Activated CD4-positive, alpha-beta T cell treated with anti-CD3 and anti-CD28 coated beads for 1 hour (primary cell): ENCODE measurements at regions not wholly inside any gene's neighbourhood (a gene's known extent, or its start where the extent isn't known, plus 50 kb on each side); places are given as distances from the start of the nearest gene placed in this dataset.

Experiments
- DNase-seq: peaks from one replicate; pipeline ENCODE4 v3.0.0-alpha.2; 2020

GRCh38 chr3:194805546-194805945 lies 119.9 kb downstream of the FAM43A start:
- no peak for DNase-seq

DNA sequence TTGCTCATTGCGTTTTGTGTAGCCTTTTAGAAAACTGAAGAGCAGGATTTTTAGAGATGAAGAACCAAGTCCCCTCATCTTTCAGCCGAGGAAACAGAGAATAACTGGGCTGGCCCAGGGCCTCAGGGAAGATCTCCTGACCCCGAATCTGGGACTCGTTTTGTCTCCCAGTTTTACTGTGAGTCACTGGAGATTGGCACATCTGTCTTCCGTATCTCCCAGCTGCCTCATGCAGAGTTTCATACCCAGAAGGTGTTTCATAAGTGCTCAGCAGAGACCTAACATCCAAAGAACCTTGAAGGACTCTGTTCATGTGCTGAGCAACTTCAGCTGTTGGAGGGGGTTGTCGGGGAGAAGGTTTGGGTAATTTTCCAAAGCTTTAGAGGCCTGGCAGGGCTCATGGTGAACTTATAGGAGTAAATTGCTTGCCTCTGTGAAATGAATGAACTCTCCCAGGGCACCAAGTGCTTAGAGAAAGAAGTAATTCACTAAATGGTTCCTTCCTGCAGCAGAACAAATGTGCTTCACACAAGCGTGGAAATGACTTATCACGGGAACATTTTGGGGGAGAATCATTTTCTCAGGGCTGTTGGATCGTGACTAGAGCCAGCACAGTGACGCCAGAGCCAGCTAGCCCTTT lies 121.4 kb downstream of the FAM43A start:
- DNase-seq: no peak

- DNase-seq: no peak
Measured at GRCh38 chr3:194808640-194809097, 123.0 kb downstream of the FAM43A start.

DNA sequence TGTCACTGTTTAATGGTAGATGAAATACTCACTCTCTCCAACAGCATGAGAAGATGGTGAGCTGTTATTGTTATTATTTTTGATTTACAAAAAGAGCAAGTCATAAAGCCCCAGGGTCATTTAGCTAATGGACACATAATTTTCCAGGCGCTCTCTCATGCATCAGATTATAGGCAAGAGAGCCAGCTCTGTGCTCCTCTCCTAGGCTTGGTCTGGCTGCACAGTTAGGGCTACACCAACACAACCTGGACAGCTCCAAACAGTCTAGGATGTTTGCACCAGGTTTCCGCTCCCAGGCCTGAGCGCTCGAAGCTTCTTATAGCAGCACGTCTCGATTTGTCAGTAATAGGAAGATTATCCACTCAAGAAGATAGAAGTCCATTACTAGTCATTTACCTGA lies 123.7 kb downstream of the FAM43A start:
- no peak for DNase-seq

- DNase-seq: no peak
Measured at GRCh38 chr3:194810076-194810475, 124.4 kb downstream of the FAM43A start.

DNA sequence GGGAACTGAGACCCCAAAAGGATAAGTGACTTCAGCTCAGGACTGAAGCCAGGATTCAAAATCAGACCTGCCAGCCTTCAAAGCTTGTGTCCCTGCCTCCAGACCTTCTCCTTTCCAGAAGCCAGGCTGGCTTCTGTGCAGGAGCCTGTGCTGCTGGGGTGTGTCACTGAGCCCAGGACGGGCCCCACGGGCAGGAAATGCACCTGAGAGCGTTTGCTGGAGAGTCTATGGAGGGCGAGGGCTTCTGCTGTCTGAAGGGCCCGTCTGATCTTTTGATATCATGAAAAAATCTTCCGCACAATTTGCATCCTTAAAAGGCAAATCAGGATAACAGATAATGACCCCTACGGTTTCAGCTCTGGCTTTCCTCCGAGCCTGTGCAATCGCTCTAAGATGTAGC lies 125.4 kb downstream of the FAM43A start:
- DNase-seq: no peak

GRCh38 chr3:194812176-194812575 lies 126.5 kb downstream of the FAM43A start:
- DNase-seq: no peak

- no peak for DNase-seq
Measured at GRCh38 chr3:194814878-194815357, 129.2 kb downstream of the FAM43A start.

DNA sequence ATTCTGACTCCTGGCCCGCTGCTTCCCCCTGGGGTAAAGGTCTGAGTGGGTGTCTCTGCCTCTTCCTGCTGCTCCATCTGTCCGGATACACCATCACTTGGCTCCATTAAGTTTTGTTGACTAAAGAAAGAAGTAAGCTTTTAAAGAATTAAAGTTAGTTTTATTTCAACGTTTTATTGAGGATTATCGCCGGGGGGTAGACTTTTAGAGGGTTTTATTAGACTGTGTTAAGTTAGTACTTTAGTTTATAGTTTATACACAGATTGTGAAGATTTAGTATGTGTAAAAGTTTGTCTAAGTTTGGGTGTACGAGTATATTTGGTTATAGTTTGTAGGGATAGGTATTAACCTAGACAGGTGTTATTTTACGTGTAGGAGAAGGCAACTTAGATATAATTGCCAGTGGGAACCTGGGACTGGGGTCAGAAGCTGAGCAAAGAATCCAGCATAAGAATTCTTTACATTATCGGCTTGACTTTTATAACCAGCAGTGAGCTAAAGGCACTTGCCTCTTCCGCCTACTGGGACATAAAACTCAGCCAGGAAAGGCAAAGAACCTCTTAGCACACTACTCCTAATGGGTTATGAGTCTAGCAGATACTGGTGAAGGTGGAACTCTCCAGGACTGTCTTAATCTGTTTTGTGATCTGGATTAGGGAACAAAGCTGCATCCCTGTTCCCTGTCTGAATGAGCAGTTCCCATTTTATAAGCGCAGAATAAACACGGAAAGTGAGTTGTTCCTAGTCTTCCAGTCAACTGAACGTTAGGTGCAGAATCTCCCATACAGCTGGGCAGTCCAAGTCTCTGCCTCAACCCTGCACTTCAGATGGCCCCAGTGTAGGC lies 131.3 kb downstream of the FAM43A start:
- no peak for DNase-seq

DNA sequence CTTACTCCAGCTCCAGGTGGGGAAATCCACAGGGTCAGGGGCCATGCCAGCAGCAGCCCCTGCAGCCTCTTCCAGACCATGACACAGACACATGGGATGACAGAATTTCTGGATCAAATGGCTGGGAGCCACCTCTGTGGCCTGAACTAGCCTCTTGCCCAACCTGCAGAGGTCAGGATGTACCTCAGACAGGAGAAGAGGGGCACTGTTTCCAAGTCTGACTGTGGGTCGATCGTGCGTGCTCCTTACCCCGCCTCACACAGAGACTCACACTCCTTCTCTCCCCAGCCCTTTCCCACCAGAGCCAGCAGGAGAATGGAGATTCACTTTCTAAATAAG lies 131.9 kb downstream of the FAM43A start:
- DNase-seq: no peak

- no peak for DNase-seq
Measured at GRCh38 chr3:194817936-194818335, 132.3 kb downstream of the FAM43A start.

DNA sequence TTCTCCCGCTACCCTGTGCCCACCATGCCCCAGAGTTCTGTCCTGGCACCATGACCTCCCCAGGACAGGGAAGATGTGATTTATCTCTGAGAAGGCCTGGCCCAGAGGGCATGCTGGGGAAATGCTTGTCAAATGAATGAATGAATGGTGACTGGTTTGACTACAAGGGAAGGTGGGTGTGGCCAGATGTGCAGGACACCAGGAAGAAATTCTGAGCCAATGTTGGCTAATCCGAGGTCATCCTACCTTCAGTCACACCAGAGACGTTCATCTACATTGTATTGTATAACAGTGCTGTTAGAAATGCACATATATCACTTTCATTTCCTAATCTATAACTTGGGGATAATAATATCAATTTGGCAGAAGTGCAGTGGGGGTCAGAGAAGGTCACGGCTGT lies 138.4 kb downstream of the FAM43A start:
- DNase-seq: no peak

DNA sequence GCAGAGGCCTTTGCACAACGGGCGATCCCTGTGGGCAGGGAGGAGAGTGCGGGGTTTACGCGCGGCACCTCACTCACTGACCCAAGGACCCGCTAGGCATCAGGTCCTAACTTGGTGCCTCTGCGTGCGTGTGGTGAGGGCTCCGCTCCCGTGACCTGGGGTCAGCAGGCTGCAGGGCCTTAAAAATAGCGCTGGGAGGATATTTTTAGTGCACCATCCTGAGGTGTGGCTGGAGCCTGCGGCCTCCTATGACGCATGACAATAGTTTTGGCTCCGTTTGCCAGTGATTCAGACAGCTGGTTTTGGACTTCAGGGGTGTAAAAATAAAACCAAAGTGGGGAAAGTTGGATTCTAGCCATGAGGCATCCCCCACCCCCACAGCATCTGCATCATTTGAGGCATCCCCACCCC lies 139.0 kb downstream of the FAM43A start:
- no peak for DNase-seq

GRCh38 chr3:194826594-194826993 lies 140.9 kb downstream of the FAM43A start:
- no peak for DNase-seq

DNA sequence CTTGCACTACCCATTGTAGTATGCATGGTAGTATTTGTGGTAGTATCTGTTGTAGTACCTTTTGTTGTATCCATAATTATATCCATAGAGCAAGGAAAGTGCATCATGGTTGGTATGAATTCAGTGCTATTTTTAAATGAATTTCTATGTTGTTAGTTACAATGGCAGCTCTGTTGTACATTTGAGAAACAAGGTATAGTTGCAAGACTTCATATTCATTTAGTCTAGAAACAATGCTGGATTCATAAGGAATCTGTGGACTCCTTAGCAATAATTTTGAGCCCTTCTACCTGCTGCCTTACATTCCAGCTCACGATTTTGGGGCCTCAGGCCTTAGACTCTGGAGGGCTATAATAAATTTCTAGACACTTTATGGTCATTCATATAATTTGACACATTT lies 141.8 kb downstream of the FAM43A start:
- no peak for DNase-seq

- no peak for DNase-seq
Measured at GRCh38 chr3:194828116-194828515, 142.4 kb downstream of the FAM43A start.

- no peak for DNase-seq
Measured at GRCh38 chr3:194828926-194829325, 143.2 kb downstream of the FAM43A start.

- no peak for DNase-seq
Measured at GRCh38 chr3:194830401-194830800, 144.7 kb downstream of the FAM43A start.

- no peak for DNase-seq
Measured at GRCh38 chr3:194830978-194831377, 145.3 kb downstream of the FAM43A start.

DNA sequence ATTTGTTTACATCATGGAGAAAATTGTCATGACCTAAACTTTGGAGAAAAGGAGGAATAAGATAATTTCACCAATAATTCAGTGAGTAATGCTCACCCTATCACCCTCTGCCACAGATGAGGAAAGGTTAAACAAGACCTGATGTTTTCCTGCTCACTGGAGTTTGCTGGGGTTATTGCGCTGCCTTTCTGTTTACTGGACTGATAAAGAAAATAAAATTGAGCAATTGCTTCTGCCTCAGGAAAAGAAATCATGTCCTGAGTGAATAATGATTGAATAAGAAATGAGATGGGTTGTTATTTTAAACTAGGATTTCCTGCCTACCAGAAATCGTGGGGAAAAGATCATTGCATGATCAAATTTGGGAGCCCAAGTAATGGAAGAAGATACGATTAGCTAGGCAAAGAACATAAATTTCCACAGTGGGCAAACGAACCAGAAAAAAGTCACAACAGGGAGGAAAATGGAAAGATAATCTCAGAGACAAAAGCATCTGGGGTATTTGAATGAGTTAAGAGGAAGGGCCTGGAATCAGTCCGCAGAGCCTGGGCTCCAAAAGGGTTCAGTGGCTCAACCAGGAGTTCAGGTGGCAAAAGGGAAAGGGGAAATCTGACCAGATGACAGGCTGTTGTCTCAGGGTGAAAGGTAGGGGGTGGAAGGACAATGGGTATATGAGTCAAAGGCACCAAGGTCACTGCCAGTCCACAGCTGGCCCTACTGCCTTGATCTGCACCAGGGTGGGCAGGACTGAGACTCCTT lies 146.8 kb downstream of the FAM43A start:
- no peak for DNase-seq

DNA sequence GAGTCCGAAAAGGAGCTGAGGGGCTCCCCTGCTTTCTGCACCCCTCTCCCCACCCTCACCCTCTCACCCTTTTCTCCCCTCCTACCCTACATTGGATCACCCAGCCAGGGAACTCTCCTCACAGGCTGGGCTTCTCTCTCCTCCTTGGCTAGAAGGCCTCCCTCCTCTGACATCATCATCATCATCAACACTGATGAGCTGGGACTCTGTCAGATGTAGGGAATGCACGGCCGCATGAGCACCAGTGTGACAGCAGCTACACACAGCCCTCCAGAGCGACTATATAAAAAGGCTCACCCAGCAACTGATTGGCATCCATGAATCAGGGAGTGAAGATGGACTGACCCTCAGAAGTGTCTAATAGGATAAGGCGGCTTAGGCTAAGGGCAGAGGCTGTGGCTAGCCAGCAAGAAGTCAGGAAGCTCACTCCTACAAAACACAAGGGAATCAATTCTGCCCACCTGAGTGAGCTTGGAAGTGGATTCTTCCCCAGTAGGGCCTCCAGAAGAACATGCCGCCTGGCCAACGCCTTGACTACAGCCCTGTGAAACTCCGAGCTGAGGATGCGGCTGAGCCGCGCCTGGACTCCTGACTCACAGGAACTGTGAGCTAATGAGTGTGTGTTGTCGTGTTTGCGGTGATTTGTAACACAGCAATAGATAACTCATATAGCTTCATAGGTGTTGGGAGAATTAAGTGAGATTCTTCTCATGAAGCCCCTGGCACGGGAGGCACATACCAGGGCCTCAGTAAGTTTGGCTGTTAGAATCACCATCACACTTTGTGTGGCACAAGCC lies 147.6 kb downstream of the FAM43A start:
- DNase-seq: no peak

- no peak for DNase-seq
Measured at GRCh38 chr3:194836661-194837060, 151.0 kb downstream of the FAM43A start.
